Esophagus mucosa (tissue), 1 donor: ENCODE measurements at regions not wholly inside any gene's neighbourhood (a gene's known extent, or its start where the extent isn't known, plus 50 kb on each side); places are given as distances from the start of the nearest gene placed in this dataset.
A peak's percentile ranks its signal among the peaks of the same experiment; 100 is the strongest.

ENCODE experiments used
- ATAC-seq: fragments of 200-7000 bp; cut with Tn5 transposase; one replicate; pipeline ENCODE4 v1.9.1; 2020
- donor health status: DM: yes; HTN: yes; CAD: no.

GRCh38 chr3:124453189-124453588, 277.1 kb upstream of the UMPS start:
- no peak for ATAC-seq

DNA sequence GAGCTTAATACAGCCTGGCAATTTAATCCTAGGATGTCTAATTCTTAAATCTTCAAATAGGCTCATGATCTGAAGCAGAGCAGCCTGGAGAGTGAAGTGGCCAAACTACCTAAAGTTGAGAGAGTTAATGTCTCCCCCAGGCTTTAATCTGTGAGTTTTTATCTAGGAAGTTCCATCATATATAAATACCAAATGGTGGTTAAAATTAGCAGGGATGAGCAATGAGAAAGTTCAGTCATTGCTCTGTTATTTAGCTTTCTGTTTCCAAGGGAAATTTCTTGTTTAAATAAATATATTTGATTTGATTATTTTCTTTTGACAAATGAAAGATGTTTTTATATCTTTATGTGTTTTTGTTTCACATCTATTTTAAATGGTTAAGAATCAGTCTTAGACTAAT, 274.4 kb upstream of the UMPS start:
- ATAC-seq: no peak

DNA sequence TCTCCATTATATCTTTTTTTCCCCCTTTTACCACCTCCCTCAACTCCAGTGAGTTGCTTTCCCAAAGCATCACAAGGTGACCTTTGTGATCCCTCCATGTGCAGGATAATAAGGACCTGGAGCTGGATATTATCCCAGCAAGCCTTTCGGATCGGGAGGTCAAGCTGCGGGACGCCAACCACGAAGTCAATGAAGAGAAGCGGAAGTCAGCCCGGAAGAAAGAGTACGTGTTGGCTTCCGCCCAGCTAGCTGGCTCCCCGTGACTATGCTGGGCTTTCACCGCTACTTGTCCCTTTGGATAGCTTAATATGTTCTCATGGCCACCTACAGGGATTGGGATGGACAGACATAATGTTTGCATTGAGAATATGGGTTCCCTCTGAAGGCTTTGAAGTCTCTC, 273.7 kb upstream of the UMPS start:
- ATAC-seq: no peak

- no peak for ATAC-seq
Observed at GRCh38 chr3:124459678-124460077, 270.6 kb upstream of the UMPS start.

- ATAC-seq: no peak
Observed at GRCh38 chr3:124461126-124461525, 269.1 kb upstream of the UMPS start.

DNA sequence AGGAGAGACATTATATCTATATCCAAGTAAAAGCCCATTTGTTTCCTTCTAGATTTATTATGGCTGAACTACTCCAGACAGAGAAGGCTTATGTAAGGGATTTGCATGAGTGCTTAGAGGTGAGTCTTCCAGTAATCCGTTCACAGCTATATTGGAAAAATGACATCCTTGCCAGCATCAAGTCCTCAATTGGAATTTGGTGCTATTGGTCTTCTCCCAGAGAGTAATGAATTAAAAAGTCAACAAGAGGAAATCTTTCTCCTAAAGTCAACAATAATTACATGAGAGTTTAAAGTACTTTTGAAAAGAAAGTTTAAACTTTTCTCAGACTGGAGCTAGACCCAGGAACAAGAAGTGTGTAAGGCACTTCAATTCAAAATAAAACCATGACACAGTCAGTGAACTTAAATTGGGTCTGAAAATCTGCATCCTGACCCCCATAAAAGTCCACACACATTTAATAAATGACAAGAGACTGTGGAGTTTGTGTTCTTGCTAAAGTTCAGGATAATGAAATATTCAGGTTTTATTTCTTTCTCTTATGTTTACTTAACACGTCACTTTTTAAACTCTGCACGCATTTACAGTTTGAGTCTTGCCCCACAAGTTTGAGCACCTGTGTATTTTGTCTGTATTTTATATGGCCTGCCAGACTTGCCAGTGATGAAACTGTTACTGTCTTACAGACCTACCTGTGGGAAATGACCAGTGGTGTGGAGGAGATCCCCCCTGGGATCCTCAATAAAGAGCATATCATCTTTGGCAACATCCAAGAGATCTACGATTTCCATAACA, 268.2 kb upstream of the UMPS start:
- ATAC-seq: no peak

DNA sequence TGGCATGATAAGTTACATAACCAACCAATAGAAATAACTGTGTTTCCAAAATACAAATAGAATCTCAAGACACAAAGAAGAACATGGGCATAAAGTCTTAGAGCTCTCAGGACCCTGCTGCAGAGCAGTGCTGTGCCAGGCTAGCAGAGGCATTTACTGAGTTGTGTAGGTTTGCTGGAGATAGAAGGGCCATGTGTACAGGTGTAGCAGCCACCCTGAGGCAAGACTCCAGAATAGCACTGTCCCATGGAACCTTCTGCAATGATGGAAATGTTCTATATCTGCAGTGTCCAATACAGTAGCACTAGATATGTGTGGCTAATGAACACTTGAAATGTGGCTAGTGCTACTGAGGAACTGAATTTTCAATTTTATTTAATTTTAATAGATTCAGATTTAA, 267.0 kb upstream of the UMPS start:
- ATAC-seq: no peak

- ATAC-seq: peak; percentile 62
Observed at GRCh38 chr3:124467980-124468902, 262.0 kb upstream of the UMPS start.

DNA sequence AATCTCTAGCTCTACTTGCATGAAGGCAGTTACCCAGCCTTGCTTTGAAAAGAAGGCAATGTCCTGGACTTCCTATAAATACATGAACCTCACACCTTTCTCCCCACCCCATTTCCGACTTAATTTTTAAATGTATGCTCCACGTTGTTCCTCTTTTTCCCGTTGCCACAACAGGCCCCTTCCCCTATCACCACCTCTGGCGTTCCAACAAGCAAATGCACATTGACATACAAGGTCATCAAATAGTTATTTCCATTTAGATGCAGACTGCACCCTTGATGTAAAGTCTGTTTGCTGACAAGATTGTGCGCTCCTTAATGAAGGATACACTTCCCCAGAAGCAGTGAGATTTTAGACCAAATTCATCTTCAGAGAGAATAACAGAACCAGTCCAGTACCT, 260.7 kb upstream of the UMPS start:
- ATAC-seq: no peak

- ATAC-seq: no peak
Observed at GRCh38 chr3:124478830-124479229, 251.4 kb upstream of the UMPS start.

DNA sequence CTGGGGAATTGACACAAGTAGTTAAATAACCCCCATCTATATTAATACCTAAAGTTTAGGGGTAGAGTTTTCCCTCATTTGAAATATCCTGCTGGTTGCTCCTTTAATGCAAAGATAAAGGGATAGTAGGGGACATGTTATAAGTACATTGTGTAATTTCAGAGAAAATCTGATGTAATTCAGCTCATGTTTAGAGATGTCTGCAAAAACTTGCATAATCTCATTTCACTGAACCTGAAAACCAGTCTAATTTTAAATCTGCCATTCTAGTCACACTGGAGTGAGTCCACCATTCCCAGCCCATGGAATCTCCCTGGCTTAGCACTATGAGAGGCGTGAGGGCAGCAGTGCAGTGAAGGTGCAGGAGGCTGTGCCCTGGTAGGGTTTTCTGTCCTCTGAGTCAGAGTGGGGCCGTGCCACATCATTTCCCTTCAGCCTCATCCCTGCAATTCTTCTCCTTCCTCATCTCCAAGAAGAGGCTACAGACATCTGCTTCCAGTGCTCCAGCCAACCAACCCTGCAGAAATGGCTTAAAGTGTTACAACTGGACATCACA, 246.3 kb upstream of the UMPS start:
- ATAC-seq: no peak

DNA sequence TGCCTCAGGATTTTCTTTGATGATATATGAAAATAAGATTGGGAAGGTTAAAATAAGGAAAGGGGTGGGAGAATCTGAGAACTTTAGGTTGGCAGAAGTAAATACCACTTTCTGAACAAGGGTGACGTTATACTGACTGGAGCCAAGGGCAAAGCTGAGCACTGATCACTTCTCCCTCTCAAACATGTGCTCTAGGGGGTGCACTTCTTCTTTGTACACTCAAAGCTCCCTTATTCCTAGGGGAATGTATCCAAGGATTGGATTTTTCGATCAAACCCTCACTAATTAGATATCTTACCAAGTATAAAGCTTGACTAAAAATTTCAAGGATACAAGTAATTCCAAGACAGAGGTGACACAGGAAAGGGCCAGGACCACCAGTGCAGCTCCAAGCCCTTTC, 243.9 kb upstream of the UMPS start:
- ATAC-seq: no peak

- ATAC-seq: no peak
Observed at GRCh38 chr3:124489506-124489905, 240.7 kb upstream of the UMPS start.

DNA sequence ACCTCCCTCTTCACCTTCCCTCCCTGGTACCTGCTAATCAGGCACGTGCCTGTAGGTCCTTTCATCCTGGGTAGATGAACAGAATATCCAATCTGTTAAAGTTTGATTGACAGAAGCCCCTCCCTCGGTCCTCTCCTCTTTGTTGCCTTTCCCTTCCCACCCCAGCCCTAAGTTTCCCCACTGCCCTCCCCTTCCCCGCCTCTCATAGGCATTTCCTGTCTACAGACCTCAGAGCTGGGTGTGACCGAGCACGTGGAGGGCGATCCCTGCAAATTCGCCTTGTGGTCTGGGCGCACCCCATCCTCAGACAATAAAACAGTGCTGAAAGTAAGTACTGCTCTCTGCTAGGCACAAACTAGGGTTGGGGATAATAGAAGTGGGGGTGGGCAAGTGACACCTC, 239.2 kb upstream of the UMPS start:
- ATAC-seq: no peak

DNA sequence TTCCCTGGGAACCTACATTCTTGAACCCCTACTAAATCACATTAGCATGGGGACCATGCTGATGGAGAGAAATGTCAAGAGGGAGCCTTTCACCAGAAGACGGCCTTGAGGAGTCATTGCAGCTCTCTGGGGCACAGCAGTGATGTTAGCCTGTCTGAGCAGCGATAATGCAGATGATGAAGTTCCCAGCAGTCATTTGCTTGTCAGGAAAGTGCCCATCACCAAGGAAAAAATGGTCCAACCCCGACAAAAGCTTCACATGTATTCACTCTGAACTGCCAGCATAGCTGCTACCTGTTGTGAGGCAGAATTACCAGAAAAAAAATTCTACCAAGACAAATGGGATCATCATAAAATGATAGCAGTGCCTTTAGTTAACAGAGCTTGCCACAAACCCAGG, 238.4 kb upstream of the UMPS start:
- ATAC-seq: no peak

DNA sequence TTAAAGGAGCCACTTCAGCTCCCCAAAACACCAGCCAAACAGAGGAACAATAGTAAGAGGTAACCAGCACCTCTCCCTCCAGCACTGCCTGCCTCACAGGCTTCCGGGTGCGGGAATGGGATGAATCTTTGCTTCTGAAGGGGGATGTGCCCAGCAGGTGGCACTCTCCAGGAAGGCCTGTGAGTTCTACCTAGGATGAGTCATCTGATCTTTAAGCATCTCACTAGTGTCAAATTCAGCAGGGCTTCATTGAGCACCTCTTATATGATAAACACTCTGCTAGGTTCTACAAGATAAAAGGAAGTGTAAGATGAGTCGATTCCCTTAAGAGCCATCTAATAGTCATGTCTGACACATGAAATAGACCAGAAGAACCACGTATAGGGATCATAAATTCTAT, 237.4 kb upstream of the UMPS start:
- ATAC-seq: peak; percentile 96

- ATAC-seq: no peak
Observed at GRCh38 chr3:124496061-124496460, 234.2 kb upstream of the UMPS start.

GRCh38 chr3:124497487-124497886, 232.8 kb upstream of the UMPS start:
- no peak for ATAC-seq

GRCh38 chr3:124498891-124499290, 231.4 kb upstream of the UMPS start:
- no peak for ATAC-seq

- ATAC-seq: no peak
Observed at GRCh38 chr3:124504332-124505059, 225.8 kb upstream of the UMPS start.

- no peak for ATAC-seq
Observed at GRCh38 chr3:124509884-124510283, 220.4 kb upstream of the UMPS start.

DNA sequence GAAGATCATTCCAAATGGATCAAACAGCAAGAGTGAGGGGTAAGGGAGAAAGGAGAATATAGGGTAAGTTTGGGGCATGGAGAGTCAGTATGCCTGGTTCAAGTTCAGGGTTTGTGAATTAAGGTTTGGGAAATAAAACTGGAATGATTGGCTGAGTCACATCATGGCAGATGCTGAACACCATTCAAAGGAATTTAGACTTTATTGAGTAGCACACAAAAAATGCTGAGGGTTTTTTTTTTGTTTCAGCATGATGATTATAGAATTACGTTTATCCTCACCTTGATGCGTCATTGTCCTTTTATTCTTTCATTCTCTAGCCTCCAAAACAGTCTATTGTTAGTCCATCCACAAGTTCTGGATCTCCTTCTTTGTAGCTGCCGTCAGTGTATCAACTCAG, 220.0 kb upstream of the UMPS start:
- ATAC-seq: no peak
